Endodermal cell (in vitro differentiated cells): ENCODE measurements at regions not wholly inside any gene's neighbourhood (a gene's known extent, or its start where the extent isn't known, plus 50 kb on each side); places are given as distances from the start of the nearest gene placed in this dataset.

Experiments used
- DNase-seq: peaks from one replicate; pipeline ENCODE4 v3.0.0-alpha.2; 2017
- H3K27ac ChIP-seq: 2 replicates; pipeline ENCODE4 v1.5.1; 2013; ENCODE audit warnings: mild to moderate bottlenecking, low read depth, low read length, moderate library complexity
- H3K27me3 ChIP-seq: 2 replicates; pipeline ENCODE4 v1.6.1; 2013; ENCODE audit warnings: mild to moderate bottlenecking, low read length, moderate library complexity; ENCODE audit not compliant: insufficient read depth, control insufficient read depth, poor library complexity, severe bottlenecking
- H3K36me3 ChIP-seq: 2 replicates; pipeline ENCODE4 v1.7.0; 2013; ENCODE audit warnings: mild to moderate bottlenecking, low read length, moderate library complexity; ENCODE audit not compliant: control insufficient read depth, insufficient read depth
- H3K4me1 ChIP-seq: one replicate; pipeline ENCODE4 v1.7.0; 2013; ENCODE audit warnings: low read length; ENCODE audit not compliant: control insufficient read depth, insufficient read depth
- H3K4me3 ChIP-seq: 2 replicates; pipeline ENCODE4 v1.5.1; 2013; ENCODE audit warnings: mild to moderate bottlenecking, low read length, moderate library complexity
- H3K9ac ChIP-seq: 2 replicates; pipeline ENCODE4 v1.6.1; 2013; ENCODE audit warnings: mild to moderate bottlenecking, low read length, moderate library complexity; ENCODE audit not compliant: poor library complexity, severe bottlenecking; ENCODE audit errors: extremely low read depth
- H3K9me3 ChIP-seq: 2 replicates; pipeline ENCODE4 v1.6.1; 2013; ENCODE audit warnings: mild to moderate bottlenecking, low read length, moderate library complexity; ENCODE audit not compliant: control insufficient read depth
- H3K27ac Mint-ChIP-seq: 2 replicates; pipeline ENCODE4 v1.8.0; 2020; ENCODE audit warnings: mixed read lengths
- H3K27me3 Mint-ChIP-seq: 2 replicates; pipeline ENCODE4 v1.8.0; 2021; ENCODE audit warnings: mild to moderate bottlenecking, mixed read lengths; ENCODE audit not compliant: insufficient read depth
- H3K36me3 Mint-ChIP-seq: 2 replicates; pipeline ENCODE4 v1.8.0; 2020; ENCODE audit warnings: low read depth, mixed read lengths
- H3K4me1 Mint-ChIP-seq: 2 replicates; pipeline ENCODE4 v1.8.0; 2020; ENCODE audit warnings: mixed read lengths
- H3K4me3 Mint-ChIP-seq: 2 replicates; pipeline ENCODE4 v1.8.0; 2020; ENCODE audit warnings: mild to moderate bottlenecking, moderate library complexity, mixed read lengths
- H3K9me3 Mint-ChIP-seq: 2 replicates; pipeline ENCODE4 v1.8.0; 2020; ENCODE audit warnings: mild to moderate bottlenecking, mixed read lengths
- WGBS, 2 experiments: methylation state at CpG; one replicate each; pipeline versions ENCODE4 v1.1.5 to v1.1.7; 2013; ENCODE audit warnings: missing lambda C conversion rate in 2 of 2, mixed read lengths in 1 of 2; ENCODE audit not compliant: insufficient coverage in 1 of 2, insufficient read length in 1 of 2; 5-methylcytosine and 5-hydroxymethylcytosine counted together
- TF ChIP-seq, protein P1 (sequence below): fragments of 200-600 bp; sonication (generic); conservative IDR thresholded peaks from 2 replicates; pipeline ENCODE4 v1.5.0; 2021; ENCODE audit warnings: antibody characterized with exemption, mild to moderate bottlenecking

- Histone ChIP-seq H3K27me3 (no peaks in the 10 kb centered on the region), H3K27ac (no peak overlapping the region), H3K4me1 (no peaks in the 10 kb centered on the region), H3K9me3 (no peaks in the 10 kb centered on the region), H3K9ac (no peak overlapping the region), H3K36me3 (no peaks in the 10 kb centered on the region), H3K4me3 (no peak overlapping the region)
- DNase-seq: no peak
- H3K9me3 Mint-ChIP-seq: no peaks in the 10 kb centered on the region
- no peak overlapping the region for H3K27ac Mint-ChIP-seq
- no peaks in the 10 kb centered on the region for H3K36me3 Mint-ChIP-seq
- no peaks in the 10 kb centered on the region for H3K27me3 Mint-ChIP-seq
- H3K4me1 Mint-ChIP-seq: no peaks in the 10 kb centered on the region
- no peak overlapping the region for H3K4me3 Mint-ChIP-seq
- WGBS, 2 experiments: 88 to 100% methylated on average over 4 to 14 of the region's 14 CpGs
- TF ChIP-seq, protein P1, sequence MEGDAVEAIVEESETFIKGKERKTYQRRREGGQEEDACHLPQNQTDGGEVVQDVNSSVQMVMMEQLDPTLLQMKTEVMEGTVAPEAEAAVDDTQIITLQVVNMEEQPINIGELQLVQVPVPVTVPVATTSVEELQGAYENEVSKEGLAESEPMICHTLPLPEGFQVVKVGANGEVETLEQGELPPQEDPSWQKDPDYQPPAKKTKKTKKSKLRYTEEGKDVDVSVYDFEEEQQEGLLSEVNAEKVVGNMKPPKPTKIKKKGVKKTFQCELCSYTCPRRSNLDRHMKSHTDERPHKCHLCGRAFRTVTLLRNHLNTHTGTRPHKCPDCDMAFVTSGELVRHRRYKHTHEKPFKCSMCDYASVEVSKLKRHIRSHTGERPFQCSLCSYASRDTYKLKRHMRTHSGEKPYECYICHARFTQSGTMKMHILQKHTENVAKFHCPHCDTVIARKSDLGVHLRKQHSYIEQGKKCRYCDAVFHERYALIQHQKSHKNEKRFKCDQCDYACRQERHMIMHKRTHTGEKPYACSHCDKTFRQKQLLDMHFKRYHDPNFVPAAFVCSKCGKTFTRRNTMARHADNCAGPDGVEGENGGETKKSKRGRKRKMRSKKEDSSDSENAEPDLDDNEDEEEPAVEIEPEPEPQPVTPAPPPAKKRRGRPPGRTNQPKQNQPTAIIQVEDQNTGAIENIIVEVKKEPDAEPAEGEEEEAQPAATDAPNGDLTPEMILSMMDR: no peak
Observed at GRCh38 chr4:187060551-187060950, 336.9 kb upstream of the FAT1 start.

DNA sequence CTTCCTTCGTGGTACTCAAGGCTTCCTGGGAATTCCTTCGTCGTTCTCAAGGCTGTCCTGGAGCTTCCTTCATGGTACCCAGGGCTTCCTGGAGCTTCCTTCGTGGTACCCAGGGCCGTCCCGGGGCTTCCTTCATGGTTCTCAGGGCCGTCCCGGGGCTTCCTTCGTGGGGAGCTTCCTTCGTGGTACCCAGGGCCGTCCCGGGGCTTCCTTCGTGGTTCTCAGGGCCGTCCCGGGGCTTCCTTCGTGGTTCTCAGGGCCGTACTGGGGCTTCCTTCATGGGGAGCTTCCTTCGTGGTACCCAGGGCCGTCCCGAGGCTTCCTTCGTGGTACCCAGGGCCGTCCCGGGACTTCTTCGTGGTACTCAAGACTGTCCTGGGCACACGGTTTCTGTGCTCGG, 339.6 kb upstream of the FAT1 start:
- no peak overlapping the region for H3K9ac ChIP-seq
- H3K36me3 Mint-ChIP-seq: no peaks in the 10 kb centered on the region
- no peaks in the 10 kb centered on the region for H3K27me3 Mint-ChIP-seq
- no peaks in the 10 kb centered on the region for H3K4me1 Mint-ChIP-seq
- H3K27ac ChIP-seq: no peak overlapping the region
- TF ChIP-seq, protein P1: no peak
- no peaks in the 10 kb centered on the region for H3K9me3 Mint-ChIP-seq
- no peaks in the 10 kb centered on the region for H3K9me3 ChIP-seq
- H3K4me1 ChIP-seq: no peaks in the 10 kb centered on the region
- no peaks in the 10 kb centered on the region for H3K27me3 ChIP-seq
- no peak overlapping the region for H3K27ac Mint-ChIP-seq
- no peak overlapping the region for H3K4me3 ChIP-seq
- no peak for DNase-seq
- no peaks in the 10 kb centered on the region for H3K36me3 ChIP-seq
- H3K4me3 Mint-ChIP-seq: no peak overlapping the region
- WGBS, 2 experiments: 90 to 93% methylated on average over 23 to 26 of the region's 26 CpGs

DNA sequence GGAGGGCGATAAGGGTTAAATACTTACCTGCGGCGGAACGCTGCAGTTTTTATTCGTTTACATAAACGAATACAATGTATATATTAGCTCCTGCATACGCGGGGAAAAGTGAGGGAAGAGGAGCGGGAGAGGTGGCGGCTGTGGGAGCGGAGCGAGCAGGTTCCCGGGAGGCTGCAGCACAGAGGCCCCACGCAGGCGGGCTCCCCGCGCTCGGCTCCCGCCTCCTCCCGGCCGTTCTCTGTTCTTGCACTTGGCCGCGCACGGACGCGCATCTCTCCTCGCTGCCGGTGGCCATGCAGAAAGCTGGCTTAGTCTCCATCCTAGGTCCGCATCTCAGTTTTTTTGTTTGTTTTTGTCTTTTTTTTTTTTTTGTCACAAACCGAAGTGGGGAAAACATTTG, 340.4 kb upstream of the FAT1 start:
- no peaks in the 10 kb centered on the region for H3K4me1 Mint-ChIP-seq
- no peak for DNase-seq
- Histone ChIP-seq H3K9me3 (no peaks in the 10 kb centered on the region), H3K27me3 (no peaks in the 10 kb centered on the region), H3K9ac (no peak overlapping the region), H3K4me3 (no peak overlapping the region), H3K36me3 (no peaks in the 10 kb centered on the region), H3K27ac (no peak overlapping the region), H3K4me1 (no peaks in the 10 kb centered on the region)
- 92 to 95% methylated on average over 8 to 30 of the region's 30 CpGs for WGBS, 2 experiments
- H3K36me3 Mint-ChIP-seq: no peaks in the 10 kb centered on the region
- no peak overlapping the region for H3K4me3 Mint-ChIP-seq
- H3K9me3 Mint-ChIP-seq: no peaks in the 10 kb centered on the region
- H3K27ac Mint-ChIP-seq: no peak overlapping the region
- no peaks in the 10 kb centered on the region for H3K27me3 Mint-ChIP-seq
- TF ChIP-seq, protein P1: no peak
